Endodermal cell (in vitro differentiated cells): ENCODE measurements at regions not wholly inside any gene's neighbourhood (a gene's known extent, or its start where the extent isn't known, plus 50 kb on each side); places are given as distances from the start of the nearest gene placed in this dataset.

Experiments
- DNase-seq: peaks from one replicate; pipeline ENCODE4 v3.0.0-alpha.2; 2017
- H3K27ac ChIP-seq: 2 replicates; pipeline ENCODE4 v1.5.1; 2013; ENCODE audit warnings: mild to moderate bottlenecking, low read depth, low read length, moderate library complexity
- H3K27me3 ChIP-seq: 2 replicates; pipeline ENCODE4 v1.6.1; 2013; ENCODE audit warnings: mild to moderate bottlenecking, low read length, moderate library complexity; ENCODE audit not compliant: insufficient read depth, control insufficient read depth, poor library complexity, severe bottlenecking
- H3K36me3 ChIP-seq: 2 replicates; pipeline ENCODE4 v1.7.0; 2013; ENCODE audit warnings: mild to moderate bottlenecking, low read length, moderate library complexity; ENCODE audit not compliant: control insufficient read depth, insufficient read depth
- H3K4me1 ChIP-seq: one replicate; pipeline ENCODE4 v1.7.0; 2013; ENCODE audit warnings: low read length; ENCODE audit not compliant: control insufficient read depth, insufficient read depth
- H3K4me3 ChIP-seq: 2 replicates; pipeline ENCODE4 v1.5.1; 2013; ENCODE audit warnings: mild to moderate bottlenecking, low read length, moderate library complexity
- H3K9ac ChIP-seq: 2 replicates; pipeline ENCODE4 v1.6.1; 2013; ENCODE audit warnings: mild to moderate bottlenecking, low read length, moderate library complexity; ENCODE audit not compliant: poor library complexity, severe bottlenecking; ENCODE audit errors: extremely low read depth
- H3K9me3 ChIP-seq: 2 replicates; pipeline ENCODE4 v1.6.1; 2013; ENCODE audit warnings: mild to moderate bottlenecking, low read length, moderate library complexity; ENCODE audit not compliant: control insufficient read depth
- H3K27ac Mint-ChIP-seq: 2 replicates; pipeline ENCODE4 v1.8.0; 2020; ENCODE audit warnings: mixed read lengths
- H3K27me3 Mint-ChIP-seq: 2 replicates; pipeline ENCODE4 v1.8.0; 2021; ENCODE audit warnings: mild to moderate bottlenecking, mixed read lengths; ENCODE audit not compliant: insufficient read depth
- H3K36me3 Mint-ChIP-seq: 2 replicates; pipeline ENCODE4 v1.8.0; 2020; ENCODE audit warnings: low read depth, mixed read lengths
- H3K4me1 Mint-ChIP-seq: 2 replicates; pipeline ENCODE4 v1.8.0; 2020; ENCODE audit warnings: mixed read lengths
- H3K4me3 Mint-ChIP-seq: 2 replicates; pipeline ENCODE4 v1.8.0; 2020; ENCODE audit warnings: mild to moderate bottlenecking, moderate library complexity, mixed read lengths
- H3K9me3 Mint-ChIP-seq: 2 replicates; pipeline ENCODE4 v1.8.0; 2020; ENCODE audit warnings: mild to moderate bottlenecking, mixed read lengths
- WGBS, 2 experiments: methylation state at CpG; one replicate each; pipeline versions ENCODE4 v1.1.5 to v1.1.7; 2013; ENCODE audit warnings: missing lambda C conversion rate in 2 of 2, mixed read lengths in 1 of 2; ENCODE audit not compliant: insufficient coverage in 1 of 2, insufficient read length in 1 of 2; 5-methylcytosine and 5-hydroxymethylcytosine counted together
- TF ChIP-seq, protein P1 (sequence below): fragments of 200-600 bp; sonication (generic); conservative IDR thresholded peaks from 2 replicates; pipeline ENCODE4 v1.5.0; 2021; ENCODE audit warnings: antibody characterized with exemption, mild to moderate bottlenecking

DNA sequence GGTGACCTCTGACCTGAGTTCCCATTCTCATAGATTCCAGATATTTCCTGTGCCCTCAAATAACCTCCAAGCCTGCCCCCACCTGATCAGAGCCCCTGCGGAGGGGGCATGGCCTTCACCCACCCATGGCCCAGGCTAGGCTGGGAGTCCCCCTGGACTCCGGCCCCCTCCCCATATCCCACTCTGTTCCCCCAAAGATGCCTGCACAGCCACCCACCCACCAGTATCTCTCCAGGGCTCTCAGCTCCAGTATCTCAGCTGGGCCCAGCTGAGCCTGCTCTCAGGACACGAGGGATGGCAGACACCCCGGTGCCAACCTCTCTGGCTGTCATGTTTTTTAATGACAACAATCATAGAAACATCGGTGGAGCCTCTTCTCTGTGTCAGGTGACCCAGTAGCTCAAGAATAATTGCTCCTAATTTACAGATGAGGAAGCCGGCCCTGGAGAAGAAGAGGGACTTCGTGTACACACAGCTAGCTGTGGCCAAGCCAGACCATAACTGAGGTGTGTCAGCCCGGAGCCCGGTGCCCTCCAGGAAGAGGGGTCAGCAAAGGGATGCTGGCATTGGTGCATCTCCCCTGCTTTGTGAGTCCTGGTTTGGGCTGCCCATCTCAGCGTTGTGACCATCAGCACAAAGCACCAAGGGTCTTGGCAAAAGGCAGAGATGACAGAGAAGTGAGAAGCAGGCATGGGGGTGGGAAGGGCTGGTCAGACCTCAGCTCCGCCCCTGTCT lies 84.4 kb downstream of the SDC1 start:
- no peak for DNase-seq
- 88 to 94% methylated on average over 5 to 11 of the region's 11 CpGs for WGBS, 2 experiments
- Histone ChIP-seq H3K4me1 (no peaks in the 10 kb centered on the region), H3K4me3 (no peak overlapping the region), H3K9ac (no peak overlapping the region), H3K27ac (no peak overlapping the region), H3K36me3 (no peaks in the 10 kb centered on the region), H3K27me3 (no peaks in the 10 kb centered on the region), H3K9me3 (no peaks in the 10 kb centered on the region)
- Mint-ChIP-seq H3K27me3 (peaks cover under 1% of the 10 kb centered on the region), H3K27ac (no peak overlapping the region), H3K4me3 (no peak overlapping the region), H3K9me3 (no peaks in the 10 kb centered on the region), H3K4me1 (peaks cover 5% of the 10 kb centered on the region), H3K36me3 (no peaks in the 10 kb centered on the region)
- TF ChIP-seq, protein P1, sequence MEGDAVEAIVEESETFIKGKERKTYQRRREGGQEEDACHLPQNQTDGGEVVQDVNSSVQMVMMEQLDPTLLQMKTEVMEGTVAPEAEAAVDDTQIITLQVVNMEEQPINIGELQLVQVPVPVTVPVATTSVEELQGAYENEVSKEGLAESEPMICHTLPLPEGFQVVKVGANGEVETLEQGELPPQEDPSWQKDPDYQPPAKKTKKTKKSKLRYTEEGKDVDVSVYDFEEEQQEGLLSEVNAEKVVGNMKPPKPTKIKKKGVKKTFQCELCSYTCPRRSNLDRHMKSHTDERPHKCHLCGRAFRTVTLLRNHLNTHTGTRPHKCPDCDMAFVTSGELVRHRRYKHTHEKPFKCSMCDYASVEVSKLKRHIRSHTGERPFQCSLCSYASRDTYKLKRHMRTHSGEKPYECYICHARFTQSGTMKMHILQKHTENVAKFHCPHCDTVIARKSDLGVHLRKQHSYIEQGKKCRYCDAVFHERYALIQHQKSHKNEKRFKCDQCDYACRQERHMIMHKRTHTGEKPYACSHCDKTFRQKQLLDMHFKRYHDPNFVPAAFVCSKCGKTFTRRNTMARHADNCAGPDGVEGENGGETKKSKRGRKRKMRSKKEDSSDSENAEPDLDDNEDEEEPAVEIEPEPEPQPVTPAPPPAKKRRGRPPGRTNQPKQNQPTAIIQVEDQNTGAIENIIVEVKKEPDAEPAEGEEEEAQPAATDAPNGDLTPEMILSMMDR, result no peak

DNA sequence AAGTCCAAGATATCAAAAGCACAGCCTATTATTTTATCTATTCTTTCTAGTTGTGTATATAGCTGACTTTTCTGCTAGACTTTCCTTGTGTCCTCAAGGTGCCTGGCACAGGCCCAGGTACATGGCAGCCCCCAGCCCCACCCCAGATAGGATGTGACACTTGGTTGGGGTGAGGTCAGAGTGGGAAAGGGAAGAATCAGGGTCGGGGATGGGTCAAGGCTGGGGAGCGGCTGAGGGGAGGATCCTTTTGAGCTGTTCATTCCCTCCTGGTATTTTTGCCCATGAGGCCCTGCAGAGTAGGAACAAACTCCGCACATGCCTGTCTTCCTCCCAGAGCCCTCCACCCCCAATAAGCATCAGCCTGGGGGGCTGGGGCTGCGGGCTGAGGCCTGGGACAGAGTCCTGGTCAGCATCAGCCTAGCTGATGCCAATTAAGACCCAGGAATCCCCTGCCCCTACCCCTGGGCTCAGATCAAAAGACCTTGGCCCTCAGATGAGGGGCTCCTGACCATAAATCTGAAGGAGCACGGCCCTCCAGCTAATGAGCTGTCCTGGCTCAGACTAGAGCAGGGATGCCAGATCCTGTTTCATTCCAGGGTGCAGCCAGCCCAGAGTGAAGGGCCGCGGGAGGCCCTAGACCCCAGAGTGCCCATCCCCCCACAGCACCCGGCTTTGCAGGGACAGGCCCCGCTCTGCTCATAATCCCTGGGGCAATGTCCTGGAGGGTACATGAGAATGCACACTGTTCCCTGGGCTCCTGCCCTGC lies 85.3 kb downstream of the SDC1 start:
- 67 to 91% methylated on average over 4 to 9 of the region's 9 CpGs for WGBS, 2 experiments

DNA sequence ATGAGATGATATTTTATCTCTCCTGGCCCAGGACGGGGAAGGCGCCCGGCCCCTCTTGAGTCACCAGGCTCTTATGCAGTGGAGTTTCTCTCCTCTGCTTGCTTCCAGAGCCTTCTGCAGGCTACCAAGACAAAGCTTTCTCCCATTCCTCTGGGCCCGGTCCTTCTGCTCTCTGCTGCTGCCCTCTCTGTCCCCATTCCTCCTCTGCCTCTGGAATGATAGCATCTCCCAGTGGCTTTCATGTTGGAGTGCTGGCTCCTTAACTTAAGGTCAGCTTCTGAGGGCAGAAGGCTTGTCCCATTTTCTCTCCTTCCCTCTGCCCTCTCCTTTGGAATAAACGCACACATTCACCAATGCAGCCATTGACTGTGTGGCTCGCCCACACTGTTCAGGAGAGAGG lies 86.2 kb downstream of the SDC1 start:
- Mint-ChIP-seq H3K9me3 (no peaks in the 10 kb centered on the region), H3K4me1 (peaks cover 5% of the 10 kb centered on the region), H3K27ac (no peak overlapping the region), H3K27me3 (peaks cover 9% of the 10 kb centered on the region), H3K36me3 (no peaks in the 10 kb centered on the region), H3K4me3 (no peak overlapping the region)
- H3K27ac ChIP-seq, result no peak overlapping the region
- H3K4me3 ChIP-seq, result no peak overlapping the region
- no peaks in the 10 kb centered on the region for H3K9me3 ChIP-seq
- WGBS, 2 experiments, result 40 to 48% methylated on average over 6 of the region's 6 CpGs
- no peaks in the 10 kb centered on the region for H3K36me3 ChIP-seq
- no peaks in the 10 kb centered on the region for H3K4me1 ChIP-seq
- TF ChIP-seq, protein P1, result no peak
- peaks cover 6% of the 10 kb centered on the region for H3K27me3 ChIP-seq
- DNase-seq, result no peak
- H3K9ac ChIP-seq, result no peak overlapping the region

More for the DNA sequence above, 85.3 kb downstream of the SDC1 start:
- H3K27ac Mint-ChIP-seq, result no peak overlapping the region
- DNase-seq, result no peak
- peaks cover 5% of the 10 kb centered on the region for H3K4me1 Mint-ChIP-seq
- TF ChIP-seq, protein P1, result no peak
- Histone ChIP-seq H3K9ac (no peak overlapping the region), H3K4me1 (no peaks in the 10 kb centered on the region), H3K4me3 (no peak overlapping the region), H3K36me3 (no peaks in the 10 kb centered on the region), H3K27ac (peak overlapping the region; percentile 32), H3K9me3 (no peaks in the 10 kb centered on the region), H3K27me3 (peaks cover under 1% of the 10 kb centered on the region)
- no peaks in the 10 kb centered on the region for H3K36me3 Mint-ChIP-seq
- H3K27me3 Mint-ChIP-seq, result peaks cover 2% of the 10 kb centered on the region
- no peaks in the 10 kb centered on the region for H3K9me3 Mint-ChIP-seq
- no peak overlapping the region for H3K4me3 Mint-ChIP-seq
